ENCODE measurements at regions not wholly inside any gene's neighbourhood (a gene's known extent, or its start where the extent isn't known, plus 50 kb on each side); places are given as distances from the start of the nearest gene placed in this dataset.

GRCh38 chr2:117553448-117553847 is 261.0 kb upstream of the DDX18 start (continued):
- no peak for TF ChIP-seq EZH2 (IDR thresholded peaks at IDR 0.05; ENCODE audit: low read depth, low read length, severe bottlenecking)
- no peak for TF ChIP-seq CTCF (IDR thresholded peaks at IDR 0.05; ENCODE audit: control extremely low read depth in 1 of 3, insufficient read depth in 1 of 3, low read depth in 1 of 3, low read length in 3 of 3)
- no peak for TF ChIP-seq EGR1 (IDR thresholded peaks at IDR 0.05; ENCODE audit: borderline replicate concordance, low read depth, low read length)
- TF ChIP-seq CTBP2 (IDR thresholded peaks at IDR 0.05; ENCODE audit: borderline replicate concordance, insufficient read depth, insufficient read length, low read length), result no peak
- TF ChIP-seq ATF2 (IDR thresholded peaks at IDR 0.05; ENCODE audit: low read length), result no peak
- TF ChIP-seq MAFK (IDR thresholded peaks at IDR 0.05; ENCODE audit: low read depth, low read length), result no peak
- TF ChIP-seq HDAC6 (IDR thresholded peaks at IDR 0.05; ENCODE audit: low read depth, low read length), result no peak
- TF ChIP-seq CBX8 (IDR thresholded peaks at IDR 0.05; ENCODE audit: borderline replicate concordance, low read depth, low read length), result no peak
- TF ChIP-seq EP300 (IDR thresholded peaks at IDR 0.05; ENCODE audit: borderline replicate concordance in 1 of 2, low read depth in 2 of 2, low read length in 2 of 2), result peak in 1 of 2 experiments; percentile 81; a peak in 1 of 3 replicates
